GM03348 (cell line): ENCODE measurements at regions not wholly inside any gene's neighbourhood (a gene's known extent, or its start where the extent isn't known, plus 50 kb on each side); places are given as distances from the start of the nearest gene placed in this dataset.
"Not testable (repeated sequence)": the region's sequence is repeated elsewhere in the genome, so short reads cannot be mapped to it uniquely, and the experiment has no call there.

Experiments used
- DNase-seq: peaks from one replicate; pipeline ENCODE4 v3.0.0; 2012; ENCODE audit warnings: low spot score

DNA sequence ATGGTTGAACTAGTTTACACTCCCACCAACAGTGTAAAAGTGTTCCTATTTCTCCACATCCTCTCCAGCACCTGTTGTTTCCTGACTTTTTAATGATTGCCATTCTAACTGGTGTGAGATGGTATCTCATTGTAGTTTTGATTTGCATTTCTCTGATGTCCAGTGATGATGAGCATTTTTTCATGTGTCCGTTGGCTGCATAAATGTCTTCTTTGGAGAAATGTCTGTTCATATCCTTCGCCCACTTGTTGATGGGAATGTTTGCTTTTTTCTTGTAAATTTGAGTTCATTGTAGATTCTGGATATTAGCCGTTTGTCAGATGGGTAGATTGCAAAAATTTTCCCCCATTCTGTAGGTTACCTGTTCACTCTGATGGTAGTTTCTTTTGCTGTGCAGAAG lies 155.0 kb upstream of the CNKSR2 start:
- not testable (repeated sequence) for DNase-seq

DNA sequence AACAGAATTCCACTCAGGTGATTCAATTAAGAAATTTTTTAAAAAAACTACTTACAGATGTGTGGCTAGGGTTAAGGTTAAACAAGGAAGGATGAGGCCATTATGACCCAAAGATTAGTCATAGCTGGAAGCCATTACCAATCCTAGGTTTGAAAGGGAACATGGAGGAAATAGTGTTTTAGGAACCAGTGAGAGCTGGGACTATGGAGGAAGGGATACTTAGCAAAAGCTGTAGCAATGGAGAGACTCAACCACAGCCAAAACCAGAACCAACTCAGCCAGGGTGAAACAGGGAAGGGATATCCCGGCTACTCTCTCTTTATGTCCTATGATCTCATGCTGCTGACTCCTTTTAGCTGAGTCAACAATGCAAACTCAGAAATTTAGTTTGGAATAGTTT lies 148.6 kb upstream of the CNKSR2 start:
- peak; percentile 2 for DNase-seq

DNA sequence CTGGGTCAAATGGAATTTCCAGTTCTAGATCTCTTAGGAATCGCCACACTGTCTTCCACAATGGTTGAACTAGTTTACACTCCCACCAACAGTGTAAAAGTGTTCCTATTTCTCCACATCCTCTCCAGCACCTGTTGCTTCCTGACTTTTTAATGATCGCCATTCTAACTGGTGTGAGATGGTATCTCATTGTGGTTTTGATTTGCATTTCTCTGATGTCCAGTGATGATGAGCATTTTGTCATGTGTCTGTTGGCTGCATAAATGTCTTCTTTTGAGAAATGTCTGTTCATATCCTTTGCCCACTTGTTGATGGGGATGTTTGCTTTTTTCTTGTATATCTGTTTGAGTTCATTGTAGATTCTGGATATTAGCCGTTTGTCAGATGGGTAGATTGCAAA lies 145.2 kb upstream of the CNKSR2 start:
- not testable (repeated sequence) for DNase-seq

- DNase-seq = no peak
Observed at GRCh38 chrX:21255032-21255618, 119.1 kb upstream of the CNKSR2 start.

DNA sequence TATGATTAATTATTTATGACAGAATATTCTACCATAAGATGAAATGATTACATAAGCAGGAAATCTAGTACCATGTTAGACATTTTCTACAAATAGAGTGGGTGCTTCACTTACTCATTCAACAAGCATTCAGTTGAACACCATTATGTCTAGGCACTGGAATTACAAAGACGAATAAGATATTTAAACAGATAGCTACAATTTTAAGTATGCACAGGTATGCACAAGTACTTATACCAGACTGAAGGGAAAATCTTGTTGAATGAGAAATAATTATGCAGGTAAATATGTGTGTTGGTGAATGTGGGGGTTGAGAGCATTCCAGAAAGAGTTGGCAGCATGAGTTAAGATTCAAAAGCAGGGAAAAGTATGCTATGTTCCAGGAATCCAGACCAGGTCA lies 107.3 kb upstream of the CNKSR2 start:
- DNase-seq = no peak

GRCh38 chrX:21276736-21277433 lies 97.3 kb upstream of the CNKSR2 start:
- DNase-seq = no peak

DNA sequence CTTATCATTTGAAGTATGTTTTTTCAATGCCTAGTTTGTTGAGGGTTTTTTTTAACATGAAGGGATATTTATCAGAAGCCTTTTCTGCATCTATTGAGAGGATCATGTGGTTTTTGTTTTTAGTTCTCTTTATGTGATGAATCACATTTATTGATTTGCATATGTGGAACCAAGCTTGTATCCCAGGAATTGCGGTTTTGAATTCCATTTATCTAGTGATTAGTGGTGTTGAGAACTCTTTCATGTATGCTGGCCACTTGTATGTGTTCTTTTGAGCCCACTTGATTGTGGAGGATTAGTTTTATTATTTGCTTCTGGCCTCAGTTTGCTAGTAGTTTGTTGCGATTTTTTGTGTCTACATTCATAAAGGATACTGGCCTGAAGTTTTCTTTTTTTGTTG lies 85.0 kb upstream of the CNKSR2 start:
- no peak for DNase-seq

DNA sequence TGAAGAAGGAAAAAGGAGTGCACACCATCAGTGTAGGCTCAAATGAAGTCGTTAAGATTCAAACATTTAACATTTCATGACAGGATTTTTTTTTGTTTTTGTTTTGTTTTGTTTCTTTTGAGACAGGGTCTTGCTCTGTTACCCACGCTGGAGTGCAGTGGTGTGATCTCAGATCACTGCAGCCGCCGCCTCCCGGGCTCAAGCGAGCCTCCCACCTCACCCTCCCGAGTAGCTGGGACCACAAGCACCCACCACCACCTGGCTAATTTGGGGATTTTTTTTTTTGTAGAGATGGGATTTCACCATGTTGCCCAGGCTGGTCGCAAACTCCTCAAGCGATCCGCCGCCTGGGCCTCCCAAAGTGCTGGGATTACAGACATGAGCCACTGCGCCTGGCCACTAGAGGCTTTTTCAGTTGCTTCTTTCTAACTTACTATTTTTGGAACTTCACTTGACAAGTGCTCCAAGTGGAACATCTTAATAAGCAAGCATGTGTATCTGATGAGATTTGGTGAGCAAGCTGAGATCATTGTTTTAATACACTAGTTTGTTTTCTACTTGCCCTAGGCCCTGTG lies 78.9 kb upstream of the CNKSR2 start:
- DNase-seq = no peak

DNA sequence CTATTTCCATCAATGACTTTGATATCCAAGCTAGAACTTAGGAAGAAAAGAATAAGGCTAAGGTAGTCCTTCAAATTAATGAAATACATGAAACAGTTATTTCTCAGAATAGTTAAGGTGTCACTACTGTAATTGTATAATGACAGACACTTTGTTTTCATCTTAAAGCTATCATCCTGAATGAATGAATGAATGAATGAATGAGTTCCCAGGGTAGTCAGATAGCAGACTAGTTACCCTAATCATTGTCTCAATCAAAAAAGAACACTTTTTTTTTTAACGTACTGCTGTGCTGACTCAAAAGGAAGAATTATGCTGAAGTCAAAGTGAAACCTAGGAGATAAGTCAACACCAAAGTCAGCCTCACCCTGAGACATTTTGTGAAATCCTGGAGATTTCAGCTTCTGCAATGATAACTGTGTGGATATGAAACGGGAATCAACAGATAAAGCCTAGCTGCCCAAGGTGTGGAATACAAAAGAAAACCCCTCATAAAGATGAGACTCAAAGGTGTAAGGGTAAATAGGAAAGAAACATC lies 68.3 kb upstream of the CNKSR2 start:
- no peak for DNase-seq

DNA sequence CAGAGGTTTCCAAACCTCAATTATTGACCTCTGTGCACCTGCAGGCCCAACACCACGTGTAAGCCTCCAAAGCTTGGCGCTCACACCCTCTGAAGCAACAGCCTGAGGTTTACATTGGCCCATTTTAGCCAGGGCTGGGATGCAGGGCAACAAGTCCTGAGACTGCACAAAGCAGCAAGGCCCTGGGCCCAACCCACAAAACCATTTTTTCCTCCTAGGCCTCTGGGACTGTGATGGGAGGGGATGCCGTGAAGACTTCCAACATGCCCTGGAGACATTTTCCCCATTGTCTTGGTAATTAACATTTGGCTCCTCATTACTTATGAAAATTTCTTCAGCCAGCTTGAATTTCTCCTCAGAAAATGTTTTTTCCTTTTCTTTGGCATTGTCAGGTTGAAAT lies 54.9 kb upstream of the CNKSR2 start:
- DNase-seq = no peak
